GM12875 (cell line): ENCODE measurements at regions not wholly inside any gene's neighbourhood (a gene's known extent, or its start where the extent isn't known, plus 50 kb on each side); places are given as distances from the start of the nearest gene placed in this dataset.

Source experiments
- H3K4me3 ChIP-seq: one replicate; pipeline ENCODE4 v1.5.1; 2011; ENCODE audit warnings: low read depth, low read length, control low read depth
- CTCF ChIP-seq: IDR thresholded peaks from 2 replicates; pipeline ENCODE4 v1.5.1; 2011; ENCODE audit warnings: low read depth, mild to moderate bottlenecking, control low read depth, inconsistent platforms, low read length, moderate library complexity, borderline replicate concordance; ENCODE audit not compliant: insufficient read depth

DNA sequence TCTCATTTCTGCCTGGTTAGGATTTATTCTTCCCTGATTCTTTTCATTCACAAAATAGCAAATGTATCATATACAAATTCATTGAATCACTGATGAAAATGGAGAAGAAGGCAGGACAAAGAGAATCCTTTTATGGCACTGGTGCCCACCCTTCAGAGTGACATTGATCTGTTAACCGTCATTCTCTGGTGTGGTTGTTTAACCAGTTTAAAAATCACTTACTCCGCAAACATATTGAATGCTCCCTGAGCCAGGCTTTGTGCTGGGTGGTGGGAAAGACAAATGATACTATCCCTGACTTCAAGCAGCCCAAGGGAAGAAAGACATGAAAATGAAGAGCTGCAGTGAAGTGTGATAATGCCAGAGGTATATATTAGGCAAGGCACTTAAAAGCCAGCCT, 187.5 kb upstream of the SLC38A2 start:
- no peak overlapping the region for H3K4me3 ChIP-seq
- TF ChIP-seq CTCF, result no peak

- TF ChIP-seq CTCF, result no peak
- H3K4me3 ChIP-seq, result no peak overlapping the region
Observed at GRCh38 chr12:46559311-46559710, 186.7 kb upstream of the SLC38A2 start.

DNA sequence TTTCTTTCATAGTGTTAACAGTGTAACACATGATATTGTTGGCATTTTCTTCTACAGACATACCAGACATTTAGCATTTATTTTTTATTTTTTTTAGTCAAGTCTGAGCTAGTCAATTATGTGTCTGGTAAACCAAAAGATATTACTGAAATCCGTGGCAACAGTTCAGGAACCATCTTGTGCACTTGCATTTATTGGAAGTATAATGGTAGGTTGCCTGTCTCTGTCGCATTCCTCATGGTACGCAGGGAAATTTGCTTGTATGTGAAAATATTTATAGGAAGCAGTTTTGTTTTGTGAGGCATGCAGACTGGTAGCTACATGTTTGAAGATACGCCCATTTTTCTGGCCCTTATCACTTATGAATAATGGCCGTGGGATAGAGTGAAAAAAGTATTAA, 186.1 kb upstream of the SLC38A2 start:
- TF ChIP-seq CTCF, result no peak
- H3K4me3 ChIP-seq, result no peak overlapping the region

- no peak overlapping the region for H3K4me3 ChIP-seq
- TF ChIP-seq CTCF, result no peak
Observed at GRCh38 chr12:46557539-46558373, 185.2 kb upstream of the SLC38A2 start.

GRCh38 chr12:46556819-46557524, 184.4 kb upstream of the SLC38A2 start:
- H3K4me3 ChIP-seq, result no peak overlapping the region
- no peak for TF ChIP-seq CTCF

DNA sequence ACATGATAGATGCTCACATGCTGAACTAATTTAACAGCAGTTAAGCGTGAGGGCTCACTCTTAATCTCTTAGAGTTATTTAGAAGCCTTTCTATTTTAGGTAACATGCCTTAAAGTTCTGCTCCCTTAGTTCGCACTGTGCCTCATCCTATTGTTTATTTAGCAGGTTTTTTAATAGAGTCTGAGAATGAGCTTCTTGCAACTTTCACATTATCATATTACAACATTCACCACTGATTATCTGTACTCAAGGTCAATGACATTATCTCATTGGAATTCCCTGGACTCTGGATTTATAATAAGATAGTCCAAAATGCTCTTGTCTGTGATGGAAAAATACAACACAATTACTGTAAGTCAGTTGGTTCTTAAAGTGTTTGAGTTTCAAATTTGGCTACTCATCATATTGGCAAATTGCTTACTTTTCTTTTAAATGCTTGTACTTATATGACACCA, 183.6 kb upstream of the SLC38A2 start:
- H3K4me3 ChIP-seq, result no peak overlapping the region
- no peak for TF ChIP-seq CTCF
